HL-60 (cell line): ENCODE measurements at regions not wholly inside any gene's neighbourhood (a gene's known extent, or its start where the extent isn't known, plus 50 kb on each side); places are given as distances from the start of the nearest gene placed in this dataset.

Experiments used
- DNase-seq, 2 experiments: peaks; one replicate each; pipeline ENCODE4 v3.0.0-alpha.2; 2010 to 2020; ENCODE audit warnings: low read depth in 1 of 2, low spot score in 1 of 2
- H3K27ac ChIP-seq: fragments of 250-450 bp; sonication (Bioruptor Pico); replicated peaks from 2 replicates; pipeline ENCODE4 v1.5.1; 2020; ENCODE audit warnings: mild to moderate bottlenecking, moderate library complexity
- H3K27me3 ChIP-seq: fragments of 250-450 bp; sonication (Bioruptor Pico); 2 replicates; pipeline ENCODE4 v1.5.1; 2021; ENCODE audit warnings: mild to moderate bottlenecking, moderate library complexity; ENCODE audit not compliant: insufficient read depth, poor library complexity, severe bottlenecking
- H3K4me3 ChIP-seq: replicated peaks from 2 replicates; pipeline ENCODE4 v1.5.1; 2011; ENCODE audit warnings: mild to moderate bottlenecking, control low read depth, low read length; ENCODE audit not compliant: insufficient read depth
- CTCF ChIP-seq: IDR thresholded peaks from one replicate; pipeline ENCODE4 v1.5.1; 2011; ENCODE audit warnings: low read length, control low read depth, inconsistent platforms; ENCODE audit not compliant: insufficient read depth
- GABPA ChIP-seq: IDR thresholded peaks from 2 replicates; pipeline ENCODE4 v1.6.1; 2012; ENCODE audit warnings: low read depth
- POLR2AphosphoS5 ChIP-seq: IDR thresholded peaks from 2 replicates; pipeline ENCODE4 v1.6.1; 2012; ENCODE audit warnings: low read depth
- REST ChIP-seq: IDR thresholded peaks from 2 replicates; pipeline ENCODE4 v1.6.1; 2012; ENCODE audit warnings: low read depth; ENCODE audit not compliant: insufficient replicate concordance
- SPI1 ChIP-seq: IDR thresholded peaks from 2 replicates; pipeline ENCODE4 v1.6.1; 2012; ENCODE audit warnings: low read depth, mild to moderate bottlenecking, borderline replicate concordance

- no peak for DNase-seq
- TF ChIP-seq GABPA (no peak), POLR2AphosphoS5 (no peak), REST (no peak), CTCF (no peak), SPI1 (no peak)
- Histone ChIP-seq H3K4me3 (no peak overlapping the region), H3K27ac (no peak overlapping the region), H3K27me3 (peaks cover 3% of the 10 kb centered on the region)
Measured at GRCh38 chr13:40498461-40498860, 168.0 kb downstream of the FOXO1 start.

GRCh38 chr13:40502236-40502635 is 164.2 kb downstream of the FOXO1 start:
- DNase-seq: no peak
- Histone ChIP-seq H3K27me3 (no peaks in the 10 kb centered on the region), H3K4me3 (no peak overlapping the region), H3K27ac (no peak overlapping the region)
- TF ChIP-seq GABPA (no peak), POLR2AphosphoS5 (no peak), REST (no peak), SPI1 (no peak), CTCF (no peak)

- Histone ChIP-seq H3K4me3 (no peak overlapping the region), H3K27me3 (no peaks in the 10 kb centered on the region), H3K27ac (no peak overlapping the region)
Measured at GRCh38 chr13:40503011-40503410, 163.4 kb downstream of the FOXO1 start.

More at GRCh38 chr13:40503011-40503410, 163.4 kb downstream of the FOXO1 start:
- no peak for DNase-seq
- TF ChIP-seq SPI1 (no peak), GABPA (no peak), REST (no peak), CTCF (no peak), POLR2AphosphoS5 (no peak)
